ENCODE measurements at regions not wholly inside any gene's neighbourhood (a gene's known extent, or its start where the extent isn't known, plus 50 kb on each side); places are given as distances from the start of the nearest gene placed in this dataset.

DNA sequence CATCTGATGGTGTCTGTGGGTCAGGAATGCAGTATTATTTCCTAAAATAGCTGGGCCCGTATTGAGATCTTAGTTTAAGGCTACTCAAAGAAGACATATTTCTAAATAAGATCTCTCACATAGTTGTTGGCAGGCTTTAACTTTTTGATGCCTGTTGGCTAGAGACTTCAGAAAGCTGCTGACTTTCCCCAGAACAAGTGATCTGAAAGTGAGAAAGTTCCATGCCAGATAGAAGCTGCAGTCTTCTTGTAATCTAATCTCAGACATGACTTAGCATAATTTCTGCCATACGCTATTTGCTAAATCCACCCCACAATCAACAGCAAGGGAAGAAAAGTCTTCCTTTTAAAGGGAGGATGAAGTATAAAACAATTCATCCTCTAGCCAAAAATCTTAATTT, 867.1 kb downstream of the IGSF11 start:
- DNase-seq, result no peak
- TF ChIP-seq, protein P1, sequence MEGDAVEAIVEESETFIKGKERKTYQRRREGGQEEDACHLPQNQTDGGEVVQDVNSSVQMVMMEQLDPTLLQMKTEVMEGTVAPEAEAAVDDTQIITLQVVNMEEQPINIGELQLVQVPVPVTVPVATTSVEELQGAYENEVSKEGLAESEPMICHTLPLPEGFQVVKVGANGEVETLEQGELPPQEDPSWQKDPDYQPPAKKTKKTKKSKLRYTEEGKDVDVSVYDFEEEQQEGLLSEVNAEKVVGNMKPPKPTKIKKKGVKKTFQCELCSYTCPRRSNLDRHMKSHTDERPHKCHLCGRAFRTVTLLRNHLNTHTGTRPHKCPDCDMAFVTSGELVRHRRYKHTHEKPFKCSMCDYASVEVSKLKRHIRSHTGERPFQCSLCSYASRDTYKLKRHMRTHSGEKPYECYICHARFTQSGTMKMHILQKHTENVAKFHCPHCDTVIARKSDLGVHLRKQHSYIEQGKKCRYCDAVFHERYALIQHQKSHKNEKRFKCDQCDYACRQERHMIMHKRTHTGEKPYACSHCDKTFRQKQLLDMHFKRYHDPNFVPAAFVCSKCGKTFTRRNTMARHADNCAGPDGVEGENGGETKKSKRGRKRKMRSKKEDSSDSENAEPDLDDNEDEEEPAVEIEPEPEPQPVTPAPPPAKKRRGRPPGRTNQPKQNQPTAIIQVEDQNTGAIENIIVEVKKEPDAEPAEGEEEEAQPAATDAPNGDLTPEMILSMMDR (IDR thresholded peaks at IDR 0.05 in 4 of 5, conservative IDR thresholded peaks at IDR 0.05 in 1 of 5), result no peak
- TF ChIP-seq POLR2A (IDR thresholded peaks at IDR 0.05), result no peak

DNA sequence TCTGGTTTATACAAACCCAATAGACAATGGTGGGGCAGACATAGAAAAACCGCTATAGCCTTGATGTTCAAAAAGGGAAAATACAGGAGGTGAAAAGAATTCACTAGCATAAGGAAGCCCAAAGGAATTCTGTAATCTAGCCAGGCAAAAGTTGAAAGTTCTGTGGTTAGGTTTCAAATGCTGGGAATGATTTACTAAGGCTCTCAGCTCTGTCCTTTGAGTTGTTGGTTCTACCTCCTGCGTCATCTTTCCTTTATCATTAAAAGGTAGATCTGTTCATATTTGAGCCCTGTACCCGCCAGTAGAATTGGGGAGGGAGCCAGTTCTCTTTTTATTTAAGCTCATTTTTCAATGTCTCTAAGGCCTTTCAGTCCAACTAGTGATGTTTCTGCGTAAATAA, 866.5 kb downstream of the IGSF11 start:
- no peak overlapping the region for H3K4me3 ChIP-seq
- H3K27ac ChIP-seq, result no peak overlapping the region
- intact Hi-C loops (cut with DNase I; ENCODE audit: low total_unique reads) (no loop called here), in situ Hi-C loops (cut with MboI; ENCODE audit: low sequenced_read_pairs in 4 of 4) (no loop called here)
- H3K9me3 ChIP-seq, result no peaks in the 10 kb centered on the region
- ATAC-seq, result no peak
- H3K36me3 ChIP-seq, result no peaks in the 10 kb centered on the region
- H3K4me1 ChIP-seq, result no peaks in the 10 kb centered on the region
- no peaks in the 10 kb centered on the region for H3K27me3 ChIP-seq
- TF ChIP-seq POLR2A (IDR thresholded peaks at IDR 0.05), result no peak
- TF ChIP-seq, protein P1 (IDR thresholded peaks at IDR 0.05 in 4 of 5, conservative IDR thresholded peaks at IDR 0.05 in 1 of 5), result no peak
- no peak for DNase-seq

More for the DNA sequence above, 867.1 kb downstream of the IGSF11 start:
- Histone ChIP-seq H3K27ac (no peak overlapping the region), H3K27me3 (no peaks in the 10 kb centered on the region), H3K4me3 (no peak overlapping the region), H3K9me3 (no peaks in the 10 kb centered on the region), H3K36me3 (no peaks in the 10 kb centered on the region), H3K4me1 (no peaks in the 10 kb centered on the region)
- intact Hi-C loops (cut with DNase I; ENCODE audit: low total_unique reads) (no loop called here), in situ Hi-C loops (cut with MboI; ENCODE audit: low sequenced_read_pairs in 4 of 4) (no loop called here)
- no peak for ATAC-seq

DNA sequence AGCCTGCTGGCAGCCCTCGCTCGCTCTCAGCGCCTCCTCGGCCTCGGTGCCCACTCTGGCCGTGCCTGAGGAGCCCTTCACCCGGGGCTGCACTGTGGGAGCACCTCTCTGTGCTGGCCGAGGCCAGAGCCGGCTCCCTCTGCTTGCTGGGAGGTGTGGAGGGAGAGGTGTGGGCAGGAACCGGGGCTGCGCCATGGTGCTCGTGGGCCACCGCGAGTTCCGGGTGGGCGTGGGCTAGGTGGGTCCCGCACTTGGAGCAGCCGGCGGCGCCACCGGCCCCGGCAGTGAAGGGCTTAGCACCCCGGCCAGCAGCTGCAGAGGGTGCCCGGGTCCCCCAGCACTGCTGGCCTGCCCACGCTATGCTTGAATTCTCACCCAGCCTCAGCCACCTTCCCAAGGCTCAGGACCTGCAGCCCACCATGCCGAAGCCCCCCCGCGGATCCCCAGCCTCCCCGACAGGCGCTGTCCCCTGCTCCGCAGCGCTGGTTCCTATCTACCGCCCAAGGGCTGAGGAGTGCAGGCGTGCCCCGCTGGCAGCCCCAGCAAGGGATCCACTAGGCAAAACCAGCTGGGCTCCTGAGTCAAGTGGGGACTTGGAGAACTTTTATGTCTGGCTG, 863.3 kb downstream of the IGSF11 start:
- no peaks in the 10 kb centered on the region for H3K36me3 ChIP-seq
- no peaks in the 10 kb centered on the region for H3K27me3 ChIP-seq
- H3K27ac ChIP-seq, result no peak overlapping the region
- DNase-seq (no peak), ATAC-seq (no peak)
- in situ Hi-C loops (cut with MboI; ENCODE audit: low sequenced_read_pairs in 4 of 4), result no loop called here
- no peak overlapping the region for H3K4me3 ChIP-seq
- no peaks in the 10 kb centered on the region for H3K9me3 ChIP-seq
- TF ChIP-seq, protein P1 (IDR thresholded peaks at IDR 0.05 in 4 of 5, conservative IDR thresholded peaks at IDR 0.05 in 1 of 5), result no peak
- TF ChIP-seq POLR2A (IDR thresholded peaks at IDR 0.05), result no peak
- intact Hi-C loops (cut with DNase I; ENCODE audit: low total_unique reads), result no loop called here
- no peaks in the 10 kb centered on the region for H3K4me1 ChIP-seq

DNA sequence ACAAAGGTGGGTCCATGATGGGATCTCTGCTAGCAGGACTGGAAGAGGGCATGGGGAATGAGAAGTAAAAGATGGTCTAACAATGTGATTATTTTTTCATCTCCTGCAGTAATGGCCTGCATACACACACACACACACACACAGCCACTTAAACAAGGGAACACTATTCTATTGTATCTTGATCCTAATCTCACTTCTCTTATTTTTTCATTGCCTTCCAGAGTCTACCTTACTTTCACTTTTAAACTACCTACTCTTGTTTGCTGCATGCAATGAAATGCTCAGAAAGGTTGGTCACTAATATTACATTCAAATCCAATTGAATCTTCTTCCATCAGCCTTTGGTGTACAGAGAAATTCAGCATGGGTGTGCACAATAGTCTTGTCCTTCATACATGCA, 853.8 kb downstream of the IGSF11 start:
- intact Hi-C loops (cut with DNase I; ENCODE audit: low total_unique reads) (no loop called here), in situ Hi-C loops (cut with MboI; ENCODE audit: low sequenced_read_pairs in 4 of 4) (no loop called here)
- Histone ChIP-seq H3K27me3 (no peaks in the 10 kb centered on the region), H3K4me1 (no peaks in the 10 kb centered on the region), H3K36me3 (no peaks in the 10 kb centered on the region), H3K4me3 (no peak overlapping the region), H3K27ac (no peak overlapping the region), H3K9me3 (no peaks in the 10 kb centered on the region)
- no peak for DNase-seq
- no peak for TF ChIP-seq POLR2A (IDR thresholded peaks at IDR 0.05)
- TF ChIP-seq, protein P1 (IDR thresholded peaks at IDR 0.05 in 4 of 5, conservative IDR thresholded peaks at IDR 0.05 in 1 of 5), result no peak
- ATAC-seq, result no peak

DNA sequence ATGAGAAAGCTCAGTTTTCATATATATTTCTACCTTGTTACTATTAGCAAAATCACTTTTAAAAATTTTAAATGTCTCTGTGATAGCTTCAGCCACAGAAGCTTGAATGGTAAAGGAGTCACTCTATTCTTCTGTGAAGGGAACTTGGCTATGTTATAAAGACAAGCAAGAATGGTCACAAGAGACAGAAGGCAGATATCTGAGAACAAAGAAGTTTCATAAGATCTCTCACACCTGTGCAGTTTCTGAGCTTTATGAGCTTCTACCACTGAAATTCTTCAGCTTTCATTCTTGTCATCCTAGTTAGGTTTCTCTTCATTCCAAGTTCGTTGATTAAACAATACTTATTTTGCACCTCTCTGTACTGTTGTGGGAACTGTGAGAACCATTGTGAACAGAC, 853.4 kb downstream of the IGSF11 start:
- no peak overlapping the region for H3K4me3 ChIP-seq
- no peak for TF ChIP-seq POLR2A (IDR thresholded peaks at IDR 0.05)
- TF ChIP-seq, protein P1 (IDR thresholded peaks at IDR 0.05 in 4 of 5, conservative IDR thresholded peaks at IDR 0.05 in 1 of 5), result no peak
- DNase-seq (no peak), ATAC-seq (no peak)
- no peaks in the 10 kb centered on the region for H3K27me3 ChIP-seq
- intact Hi-C loops (cut with DNase I; ENCODE audit: low total_unique reads), result no loop called here
- no peaks in the 10 kb centered on the region for H3K9me3 ChIP-seq
- no peaks in the 10 kb centered on the region for H3K36me3 ChIP-seq
- H3K4me1 ChIP-seq, result no peaks in the 10 kb centered on the region
- in situ Hi-C loops (cut with MboI; ENCODE audit: low sequenced_read_pairs in 4 of 4), result no loop called here
- H3K27ac ChIP-seq, result no peak overlapping the region

Measured in gastrocnemius medialis (tissue), 4 donors.